DMS153 (cell line): ENCODE measurements at regions not wholly inside any gene's neighbourhood (a gene's known extent, or its start where the extent isn't known, plus 50 kb on each side); places are given as distances from the start of the nearest gene placed in this dataset.

ENCODE experiments used
- DNase-seq: peaks from one replicate; lab custom pipeline; 2025; lab: John Stamatoyannopoulos, UW

DNA sequence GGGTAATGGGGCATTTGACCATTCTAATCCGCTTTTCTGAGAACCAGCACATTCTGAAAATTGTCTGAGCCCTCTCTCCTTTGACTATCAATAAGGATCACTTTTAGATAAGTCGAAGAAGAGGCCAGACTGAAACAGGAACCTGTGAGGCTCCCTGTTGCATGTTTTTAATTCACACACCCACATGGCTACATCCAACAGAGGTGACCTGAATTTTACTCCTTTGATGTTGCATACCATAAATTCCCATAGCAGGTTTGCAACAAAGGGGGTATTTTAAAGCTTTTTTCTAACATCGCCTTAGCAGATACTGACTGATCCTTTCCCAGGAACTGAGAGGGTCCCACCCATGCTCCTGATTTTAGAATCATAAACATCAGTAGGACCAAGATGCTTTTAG, 450.8 kb downstream of the USP25 start:
- no peak for DNase-seq

DNA sequence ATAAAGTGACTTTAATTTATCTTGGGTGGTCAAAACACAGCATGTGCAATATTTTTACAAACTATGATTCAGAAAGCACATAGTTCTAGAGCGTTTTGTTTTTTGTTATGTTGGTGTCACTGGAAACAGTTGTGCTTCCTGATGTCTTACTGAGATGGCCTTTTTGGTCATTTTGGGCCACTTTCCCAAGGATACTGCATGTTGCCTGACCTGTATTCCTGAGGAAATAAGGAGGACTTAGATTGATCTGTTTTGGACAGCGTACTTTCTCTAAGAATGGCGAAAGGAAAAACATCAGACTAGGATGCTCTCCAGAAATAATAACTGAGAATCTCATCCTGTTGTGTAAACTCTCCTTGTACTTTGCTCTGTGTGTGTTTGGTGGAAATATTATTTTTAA, 451.2 kb downstream of the USP25 start:
- no peak for DNase-seq

DNA sequence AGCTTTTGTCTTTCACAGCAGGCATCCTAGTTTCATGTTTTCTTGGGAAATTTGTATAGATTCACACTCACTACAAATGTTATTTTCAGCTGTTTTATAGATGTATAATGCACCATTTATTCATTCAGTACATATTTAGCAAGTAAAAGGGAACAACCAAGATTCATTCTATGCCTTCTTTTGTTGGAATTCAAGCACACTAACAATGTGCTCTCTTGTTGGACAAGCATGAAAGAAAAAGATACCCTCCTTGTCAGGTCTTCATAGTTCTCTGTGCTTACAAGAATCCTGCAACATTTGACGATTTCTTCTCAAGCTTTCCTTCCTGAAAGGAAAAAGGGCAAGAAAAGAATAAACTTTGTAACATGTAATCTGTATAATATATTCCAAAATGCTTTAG, 456.0 kb downstream of the USP25 start:
- DNase-seq: no peak

DNA sequence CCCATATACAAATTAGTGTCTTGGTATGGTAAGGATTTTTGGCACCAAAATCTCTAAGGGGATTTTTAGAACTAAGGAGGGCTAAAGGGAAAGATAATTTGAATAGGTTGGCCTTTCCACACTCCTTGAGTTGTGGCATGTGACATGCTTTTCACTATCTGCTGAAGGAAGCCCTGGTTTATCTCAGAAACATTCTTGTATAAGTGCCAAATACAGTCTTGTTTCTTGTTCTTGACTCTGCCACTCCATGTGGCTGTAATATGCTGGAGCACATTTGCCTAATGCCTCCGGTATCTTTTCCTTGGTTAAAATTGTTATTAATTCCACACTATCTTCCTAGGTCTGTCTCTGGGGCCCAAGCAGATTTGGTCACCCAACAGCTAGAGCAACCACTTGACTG, 457.0 kb downstream of the USP25 start:
- DNase-seq: no peak

DNA sequence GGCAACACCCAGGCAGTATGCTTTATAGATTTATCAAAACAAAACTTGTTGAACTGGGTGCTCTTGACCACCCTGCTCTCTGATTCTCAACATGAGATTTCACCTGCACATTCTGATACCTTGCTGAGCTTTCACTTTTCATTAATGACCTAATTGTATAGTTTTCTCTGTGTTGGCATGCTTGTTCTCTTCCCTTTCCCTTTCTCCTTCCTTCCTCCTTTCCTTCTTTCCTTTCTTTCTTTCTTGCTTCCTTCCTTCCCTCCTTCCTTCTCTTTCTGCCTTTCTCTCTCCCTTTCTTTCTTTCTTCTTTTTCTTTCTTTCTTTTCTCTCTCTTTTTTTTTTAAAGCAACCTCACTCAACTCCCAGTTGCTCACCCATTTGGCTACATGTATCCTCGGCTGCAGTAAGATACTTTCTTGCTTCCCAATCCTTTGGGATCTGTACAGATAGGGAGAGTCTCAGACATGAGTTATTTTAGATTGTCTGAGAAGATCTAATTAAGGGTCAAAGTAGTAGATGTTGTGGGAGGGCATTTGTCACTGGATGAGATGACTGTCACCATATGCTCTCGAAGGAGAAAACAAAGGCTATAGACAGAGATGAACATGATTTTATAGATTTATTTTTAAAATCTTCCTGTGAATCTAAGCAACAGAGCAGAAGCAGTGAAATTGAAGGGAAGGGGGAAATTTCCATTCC, 458.0 kb downstream of the USP25 start:
- DNase-seq: no peak

DNA sequence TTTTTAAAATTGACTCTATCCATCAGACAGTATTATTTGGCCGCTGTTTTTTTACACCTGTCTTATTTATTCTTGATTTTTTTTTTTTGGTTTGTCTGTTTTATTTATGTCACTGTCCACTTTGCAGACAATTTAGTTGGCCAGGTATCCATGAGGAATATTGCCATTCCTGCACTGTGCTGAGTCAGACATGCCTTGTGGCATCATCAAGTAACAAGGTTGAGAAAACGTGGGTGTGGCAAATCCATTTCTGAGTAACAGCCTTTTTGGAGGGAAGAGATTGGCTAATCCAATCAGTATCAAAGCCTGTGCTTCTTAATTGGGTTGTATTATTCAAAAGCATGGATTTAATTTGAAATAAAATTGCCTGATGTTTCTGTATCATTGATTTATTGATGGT, 463.1 kb downstream of the USP25 start:
- no peak for DNase-seq

DNA sequence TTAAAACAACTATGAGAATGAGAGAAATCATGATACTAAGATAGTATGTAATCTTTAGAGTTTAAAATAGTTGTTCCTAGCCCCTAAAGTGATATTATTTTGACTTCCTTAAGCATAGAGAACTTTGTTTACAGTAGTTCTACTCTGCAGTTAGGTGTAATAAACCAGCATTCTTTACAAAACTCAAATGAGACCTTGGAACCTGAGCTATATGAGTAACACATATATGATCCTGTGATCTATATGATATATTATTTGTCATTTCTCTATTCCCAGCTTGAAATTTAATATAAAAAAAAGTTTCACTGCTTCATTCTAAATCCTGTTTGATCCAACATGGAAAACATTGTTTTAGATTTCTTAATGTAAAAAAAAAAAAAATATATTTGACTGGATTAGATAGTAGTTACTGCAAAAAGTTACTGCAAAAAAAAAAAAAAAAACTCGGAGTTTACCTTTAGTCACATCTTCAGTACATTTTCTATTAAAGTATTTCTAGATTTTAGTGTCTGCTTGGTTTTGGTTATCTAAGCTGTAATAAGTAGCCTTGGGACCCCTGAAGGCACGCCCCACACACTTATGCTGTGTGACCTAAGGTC, 463.8 kb downstream of the USP25 start:
- DNase-seq: no peak

DNA sequence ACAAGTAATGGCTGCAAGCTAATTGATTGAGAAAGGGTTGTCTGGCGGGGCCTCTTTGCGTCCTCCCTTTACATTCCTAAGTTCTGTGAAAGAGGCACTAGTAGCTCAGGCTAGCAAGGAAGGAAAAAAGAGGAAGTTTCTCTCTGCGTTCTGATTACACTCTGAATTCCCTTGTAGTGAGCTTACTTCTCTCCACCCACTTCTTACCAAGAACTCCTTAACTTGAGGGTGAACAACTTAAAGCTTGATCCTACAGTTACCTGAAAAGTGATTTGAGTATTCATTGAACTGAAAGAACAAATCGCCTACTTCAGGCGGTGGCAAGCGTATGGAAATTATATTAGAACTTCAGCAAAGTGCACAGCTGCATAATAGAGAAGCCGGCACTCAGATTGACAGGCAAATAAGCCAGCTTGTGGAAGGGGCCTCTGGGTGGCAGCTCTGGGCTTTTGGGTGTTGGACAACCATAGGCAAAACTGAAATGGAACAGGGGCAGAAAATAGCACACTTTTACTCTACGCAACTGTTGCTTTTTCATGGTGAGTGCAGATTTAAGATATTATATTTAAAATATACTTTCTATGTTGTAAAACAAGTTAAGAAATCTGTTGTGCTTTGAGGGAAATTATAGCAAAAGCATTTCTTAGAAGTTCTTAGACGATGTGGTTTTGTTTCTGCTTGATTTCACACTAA, 464.5 kb downstream of the USP25 start:
- no peak for DNase-seq

DNA sequence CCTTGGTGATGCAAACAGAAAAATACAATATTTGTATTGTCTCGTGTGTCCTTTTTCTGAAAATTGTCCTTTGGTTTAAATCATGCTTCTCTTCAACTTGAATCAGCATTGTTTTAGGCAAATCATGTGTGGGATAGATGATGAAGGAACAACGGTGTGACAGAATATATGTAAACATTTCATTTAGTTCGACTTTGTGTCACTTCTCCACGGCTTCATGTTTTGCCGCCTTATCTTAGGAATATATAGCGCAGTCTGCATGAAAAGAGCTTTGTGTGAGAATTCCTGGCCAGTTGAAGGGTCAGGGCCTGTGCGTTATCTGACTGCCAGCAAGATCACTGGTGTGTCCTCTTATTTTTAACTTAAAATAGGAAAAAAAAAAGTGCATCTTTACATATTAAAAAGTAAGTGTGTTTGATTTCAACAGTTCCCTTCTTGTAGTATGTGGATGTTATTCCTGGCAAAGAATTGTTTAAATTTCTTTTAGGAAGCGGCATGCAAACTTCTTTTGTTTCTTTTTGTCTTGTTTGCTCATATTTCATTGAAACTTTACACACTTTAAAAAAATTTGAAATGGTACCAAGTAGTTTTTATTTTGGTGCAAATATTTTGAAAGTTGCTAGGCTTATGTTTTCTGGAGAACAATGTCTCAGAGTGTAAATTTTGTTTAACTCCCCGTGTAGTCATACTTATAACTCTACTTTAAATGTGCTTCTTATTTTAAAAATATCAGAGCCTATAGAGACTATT, 465.2 kb downstream of the USP25 start:
- DNase-seq: no peak

DNA sequence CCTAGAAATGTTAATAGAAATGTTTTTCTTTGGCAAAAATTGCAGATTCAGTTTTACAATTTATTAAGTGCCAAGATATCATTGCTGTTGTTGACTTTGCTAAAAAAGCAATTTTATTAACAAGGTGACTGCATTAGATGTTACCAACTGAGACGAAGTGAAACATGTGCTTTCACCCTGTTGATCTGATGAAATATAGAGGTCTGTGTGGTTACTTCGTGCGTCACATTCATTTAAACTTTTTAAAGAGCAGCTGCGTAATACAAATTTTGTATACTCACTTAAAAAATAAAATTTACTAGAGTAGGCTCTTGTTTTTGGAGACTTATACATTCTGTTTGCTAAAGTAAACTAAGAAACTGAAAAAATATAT, 465.7 kb downstream of the USP25 start:
- no peak for DNase-seq

DNA sequence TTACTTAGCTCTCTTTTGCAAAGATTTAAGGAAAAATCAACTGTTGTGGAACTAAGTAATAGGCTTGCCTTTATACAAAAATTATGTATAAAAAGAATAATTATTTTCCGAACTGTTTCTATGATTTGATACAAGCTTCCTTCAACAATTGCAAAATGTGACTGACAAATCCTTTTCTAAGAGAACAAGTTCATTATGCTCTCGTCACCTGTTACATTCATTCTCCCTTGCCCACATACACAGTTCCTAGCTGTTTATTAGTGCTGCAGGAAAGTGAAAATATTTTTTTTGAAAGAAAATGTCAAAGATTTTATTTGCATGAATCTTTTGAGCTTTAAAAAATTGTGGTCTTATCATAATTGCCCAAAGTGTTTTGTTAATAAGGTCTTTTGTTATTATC, 466.2 kb downstream of the USP25 start:
- DNase-seq: no peak

DNA sequence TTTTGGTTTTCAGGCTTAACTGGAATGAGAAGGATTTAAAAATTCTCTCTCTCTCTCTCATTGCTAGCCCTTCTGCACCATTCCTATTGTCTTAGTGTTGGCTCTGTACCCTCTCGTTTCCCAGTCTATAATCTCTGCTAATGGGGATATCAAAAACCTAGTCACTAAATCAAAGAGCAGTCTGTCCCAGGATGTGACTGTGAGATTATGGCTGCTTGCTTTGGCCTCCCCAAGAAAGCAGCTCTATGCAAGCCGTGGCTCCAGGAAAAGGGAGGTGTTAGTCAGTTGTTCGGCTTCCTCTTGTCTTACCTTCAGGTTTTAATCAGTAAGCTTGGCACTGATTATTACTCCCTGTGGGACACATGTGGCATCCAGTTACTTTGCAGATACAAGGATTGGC, 468.8 kb downstream of the USP25 start:
- no peak for DNase-seq

DNA sequence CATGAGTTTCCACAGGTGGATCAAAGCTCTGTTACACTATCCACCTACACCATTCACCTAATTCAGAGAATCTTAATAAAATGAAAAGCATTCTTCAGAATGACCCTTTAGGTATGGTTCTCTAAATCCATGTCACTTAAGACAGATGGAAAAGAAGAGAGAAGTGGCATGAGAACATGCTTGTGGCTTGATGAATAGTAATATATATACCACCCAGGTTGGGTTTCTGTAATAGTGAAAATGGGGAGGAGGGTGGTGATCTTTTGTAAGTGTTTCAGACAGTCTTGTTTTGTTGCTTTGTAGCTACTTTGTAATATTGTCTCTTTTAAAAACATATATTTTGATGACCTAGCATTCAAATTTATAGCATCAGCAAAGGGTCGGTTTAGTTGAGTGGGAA, 469.8 kb downstream of the USP25 start:
- no peak for DNase-seq

DNA sequence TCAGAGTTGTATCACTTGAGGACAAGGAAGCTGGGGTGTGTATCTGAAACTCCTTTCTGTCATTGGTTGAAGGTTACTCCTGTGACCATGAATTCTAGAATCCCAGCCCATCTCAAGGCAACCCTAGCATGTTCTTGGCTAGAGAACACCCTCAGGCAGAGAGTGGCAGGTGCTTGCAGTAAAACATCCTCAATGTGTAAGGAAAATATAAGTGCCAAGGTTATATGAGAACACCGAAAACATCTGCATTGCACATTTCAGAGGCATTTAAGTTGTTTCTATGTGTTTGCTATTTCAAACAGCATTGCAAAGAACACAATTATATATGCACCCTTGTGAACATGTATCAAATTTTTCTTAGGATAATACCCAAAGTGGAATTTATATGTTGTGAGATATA, 471.9 kb downstream of the USP25 start:
- DNase-seq: no peak

DNA sequence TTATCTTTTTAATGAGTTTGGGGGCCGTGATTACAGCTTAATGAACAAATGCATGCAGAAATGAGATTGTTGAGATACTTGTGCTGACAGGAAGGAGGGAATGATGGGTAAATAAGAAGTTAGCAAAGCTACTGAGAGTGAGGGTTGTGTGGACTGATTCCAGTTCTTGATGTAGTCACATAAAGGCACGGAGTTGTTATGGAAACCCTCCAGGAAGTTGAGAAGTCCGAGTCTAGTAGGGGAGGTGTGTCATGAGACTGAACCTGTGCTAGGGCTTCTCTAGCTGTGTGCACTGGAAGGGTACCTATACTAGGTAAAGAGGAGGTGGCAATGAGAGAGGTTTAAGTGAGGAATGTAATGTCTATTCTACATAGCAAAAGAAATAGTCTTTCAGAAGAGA, 475.7 kb downstream of the USP25 start:
- no peak for DNase-seq

DNA sequence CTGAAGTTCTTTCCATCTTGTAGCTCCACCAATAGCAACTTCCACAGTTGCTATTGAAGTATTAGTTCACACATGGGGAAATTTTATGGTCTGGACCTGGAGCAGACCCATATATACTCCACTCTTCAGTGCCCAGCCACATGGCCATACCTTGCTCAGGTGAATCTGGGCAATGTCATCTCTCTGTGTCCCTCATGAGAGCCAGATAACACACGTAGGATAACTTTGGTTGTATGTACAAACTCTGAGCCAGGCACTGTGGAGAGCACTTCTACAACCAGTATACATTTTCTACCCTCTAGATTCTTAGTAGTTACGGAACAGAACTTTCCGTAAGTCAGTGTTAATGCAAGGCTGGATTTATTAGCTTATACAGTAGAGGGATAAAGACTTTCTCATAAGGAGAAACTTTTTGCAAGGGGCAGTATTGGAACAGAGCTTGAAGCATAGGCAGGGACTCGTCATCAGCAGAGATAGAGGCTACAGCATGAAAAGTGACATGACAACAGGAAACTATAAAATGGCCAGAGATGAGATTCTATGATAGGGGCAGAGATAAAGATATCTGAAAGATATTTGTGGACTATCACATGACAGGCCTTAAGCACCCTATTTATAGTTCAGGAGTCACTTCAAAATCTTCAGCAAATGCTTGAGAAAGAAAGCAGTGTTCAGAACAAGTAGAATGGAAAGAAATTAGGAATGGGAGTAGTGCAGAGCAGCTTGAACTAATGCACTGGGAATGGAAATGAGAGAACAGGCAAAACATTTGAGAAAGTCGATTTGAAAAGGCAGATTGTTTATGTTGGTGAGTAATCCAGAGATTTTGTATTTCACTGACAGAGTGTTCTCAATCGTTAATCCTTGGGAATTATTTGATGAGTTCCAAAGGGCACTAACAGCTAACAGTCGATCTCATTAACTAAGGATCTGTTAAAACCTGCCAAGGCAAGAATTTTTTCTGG, 481.8 kb downstream of the USP25 start:
- DNase-seq: no peak

DNA sequence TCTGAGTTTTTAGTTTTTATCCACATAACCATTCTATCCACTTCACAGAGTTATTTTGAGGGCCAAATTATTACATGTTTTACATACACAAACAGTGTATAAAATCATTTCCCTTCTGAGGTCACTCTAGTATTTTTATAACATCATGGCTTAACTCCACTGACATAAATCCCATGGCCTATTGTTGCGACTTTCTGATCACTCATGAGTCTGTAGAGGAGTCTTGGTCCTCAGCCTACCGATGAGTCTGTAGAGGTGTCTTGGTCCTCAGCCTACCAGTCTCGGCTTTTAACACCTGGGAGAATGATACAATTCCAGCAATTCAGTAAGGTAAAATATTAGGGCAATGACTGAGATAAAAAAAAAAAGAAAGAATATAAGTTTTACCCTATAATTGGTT, 483.7 kb downstream of the USP25 start:
- DNase-seq: no peak

DNA sequence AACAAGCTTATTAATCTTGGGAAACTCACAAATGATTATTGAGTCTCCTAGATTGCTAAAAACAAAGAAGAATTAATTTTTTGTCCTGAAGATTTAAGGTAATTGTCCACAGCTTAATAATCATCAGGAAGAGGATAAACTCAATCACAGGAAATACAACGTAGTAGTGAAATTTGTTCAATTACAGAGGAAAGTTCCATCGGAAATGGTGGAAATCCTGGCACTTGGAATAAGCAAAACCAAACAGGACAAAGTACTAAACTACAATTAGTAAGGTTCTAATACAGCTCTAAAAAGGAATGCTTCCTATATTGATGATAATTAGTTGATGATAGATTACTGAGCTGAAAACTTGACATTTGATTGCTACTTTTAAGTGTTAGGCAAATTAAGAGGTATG, 485.4 kb downstream of the USP25 start:
- DNase-seq: no peak

DNA sequence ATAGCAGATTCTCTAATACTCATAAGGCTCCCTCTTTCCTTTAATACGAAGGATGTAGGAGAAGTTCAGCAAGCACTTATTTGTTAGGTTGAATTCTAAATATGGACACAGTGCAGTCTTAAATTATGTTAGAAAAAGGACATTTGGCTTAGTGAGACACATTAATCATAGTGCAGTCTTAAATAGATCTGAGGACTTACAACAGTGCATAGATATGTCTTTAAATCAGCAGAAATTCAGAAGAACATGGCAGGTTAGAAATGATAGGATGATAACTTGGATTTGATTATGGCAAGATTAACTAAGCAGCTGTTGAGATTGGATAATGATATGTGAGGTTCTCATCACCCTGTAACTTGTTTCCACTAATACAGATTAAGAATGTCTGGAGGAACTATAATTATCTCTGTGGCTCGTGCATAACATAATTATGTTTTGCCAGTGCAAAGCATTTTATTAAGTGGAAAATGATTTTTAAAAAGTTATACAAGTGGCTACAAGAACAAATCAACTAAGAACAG, 485.9 kb downstream of the USP25 start:
- DNase-seq: no peak

DNA sequence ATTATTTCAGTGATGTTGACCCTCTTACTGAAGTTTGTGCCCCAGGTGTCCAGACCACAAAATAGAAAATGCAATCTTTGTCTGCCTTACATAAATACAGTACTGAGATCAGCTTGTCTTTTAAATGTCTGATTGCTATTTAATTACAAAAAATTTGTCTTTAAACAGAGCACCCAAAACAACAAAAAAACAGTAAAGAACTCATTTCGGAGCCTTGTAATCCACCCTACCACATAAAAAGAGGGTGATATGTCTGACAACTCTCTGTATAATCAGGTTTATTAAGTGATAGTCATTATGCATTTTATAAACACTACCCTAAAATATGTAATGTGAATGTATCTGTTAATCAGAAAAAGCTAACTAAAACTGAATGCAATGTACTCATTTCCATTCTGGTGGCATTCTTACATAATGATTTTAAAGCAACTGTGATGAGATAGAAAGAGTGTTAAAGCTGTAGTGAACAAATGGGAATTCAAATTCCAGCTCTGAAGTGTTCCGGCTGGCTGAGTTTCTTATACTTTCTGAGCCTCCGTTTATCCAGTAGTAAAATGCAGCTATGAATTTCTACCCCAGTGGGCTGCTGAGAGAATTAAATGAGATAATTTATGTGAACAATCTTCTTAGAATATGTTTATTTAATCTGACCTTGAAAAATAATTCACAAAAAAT, 486.6 kb downstream of the USP25 start:
- DNase-seq: no peak
